CD4-positive, alpha-beta T cell (primary cell): ENCODE measurements at regions not wholly inside any gene's neighbourhood (a gene's known extent, or its start where the extent isn't known, plus 50 kb on each side); places are given as distances from the start of the nearest gene placed in this dataset.

Experiments
- ATAC-seq: fragments of 200-7000 bp; cut with Tn5 transposase; one replicate; pipeline ENCODE4 v1.10.0; 2022; ENCODE audit warnings: mild to moderate bottlenecking; ENCODE audit not compliant: poor library complexity
- CTCF ChIA-PET: fragments of 350-600 bp; sonication (Branson Sonifier 250); formaldehyde crosslinking; loops from one replicate; lab custom pipeline; 2021; ENCODE audit warnings: antibody characterized with exemption, inconsistent platforms; lab: Charles Lee
- POLR2A ChIA-PET: fragments of 350-600 bp; sonication (Branson Sonifier 250); formaldehyde crosslinking; loops from one replicate; lab custom pipeline; 2021; ENCODE audit warnings: antibody characterized with exemption, inconsistent platforms; lab: Charles Lee
- DNase-seq, 14 experiments: peaks; one replicate each; pipeline ENCODE4 v3.0.0-alpha.2; 2013 to 2020; ENCODE audit warnings: mixed read lengths in 2 of 14
- H3K27ac ChIP-seq, 2 donors: one replicate each; pipeline versions ENCODE4 v1.5.1 to v1.7.0; 2013; ENCODE audit warnings: low read length in 2 of 2, low read depth in 1 of 2, mild to moderate bottlenecking in 1 of 2
- H3K27me3 ChIP-seq, 2 experiments: 1 replicate in 1 of 2; 2 replicates in 1 of 2; pipeline versions ENCODE4 v1.6.1 to v1.7.0; 2013; ENCODE audit warnings: low read length in 2 of 2, control low read depth in 1 of 2, mild to moderate bottlenecking in 1 of 2, moderate library complexity in 1 of 2; ENCODE audit not compliant: insufficient read depth in 2 of 2, control insufficient read depth in 1 of 2
- H3K36me3 ChIP-seq: one replicate; pipeline ENCODE4 v1.6.1; 2013; ENCODE audit warnings: low read length, control low read depth; ENCODE audit not compliant: insufficient read depth
- H3K4me1 ChIP-seq: one replicate; pipeline ENCODE4 v1.6.1; 2013; ENCODE audit warnings: low read length, control low read depth; ENCODE audit not compliant: insufficient read depth
- H3K4me3 ChIP-seq: one replicate; pipeline ENCODE4 v1.5.1; 2013; ENCODE audit warnings: mild to moderate bottlenecking, low read length, moderate library complexity
- H3K9me3 ChIP-seq, 2 experiments: 1 replicate in 1 of 2; 2 replicates in 1 of 2; pipeline versions ENCODE4 v1.6.1 to v1.7.0; 2013; ENCODE audit warnings: low read length in 2 of 2, mild to moderate bottlenecking in 2 of 2, control low read depth in 1 of 2, moderate library complexity in 1 of 2; ENCODE audit not compliant: control insufficient read depth in 1 of 2, insufficient read depth in 1 of 2
- H3K27ac Mint-ChIP-seq: one replicate; pipeline ENCODE4 v1.8.0; 2020; ENCODE audit warnings: mixed read lengths
- H3K27me3 Mint-ChIP-seq: one replicate; pipeline ENCODE4 v1.8.0; 2021; ENCODE audit warnings: mixed read lengths
- H3K36me3 Mint-ChIP-seq: one replicate; pipeline ENCODE4 v1.8.0; 2021; ENCODE audit warnings: low read depth, mixed read lengths
- H3K4me1 Mint-ChIP-seq: one replicate; pipeline ENCODE4 v1.8.0; 2021; ENCODE audit warnings: low read depth, mixed read lengths
- H3K4me3 Mint-ChIP-seq: one replicate; pipeline ENCODE4 v1.8.0; 2020; ENCODE audit warnings: mild to moderate bottlenecking, mixed read lengths
- H3K9me3 Mint-ChIP-seq: one replicate; pipeline ENCODE4 v1.8.0; 2020; ENCODE audit warnings: mixed read lengths
- intact Hi-C, 2 experiments: fragments of 100-400 bp; cut with DNase I in 1 of 2; cut with micrococcal nuclease in 1 of 2; formaldehyde crosslinking; loops; one replicate each; pipeline versions ENCODE4 v1.15.1 to v1.9.0; 2023 to 2025; cut with DNase I, micrococcal nuclease
- TF ChIP-seq, protein P1 (sequence below): fragments of 200-600 bp; IDR thresholded peaks from one replicate; pipeline ENCODE4 v1.8.0; 2022; ENCODE audit warnings: antibody characterized with exemption, mild to moderate bottlenecking

GRCh38 chr11:115740324-115740723 is 236.1 kb upstream of the CADM1 start:
- peaks cover 0 to 10% of the 10 kb centered on the region in 2 experiments for H3K9me3 ChIP-seq
- H3K36me3 ChIP-seq, result no peaks in the 10 kb centered on the region
- Mint-ChIP-seq H3K9me3 (no peaks in the 10 kb centered on the region), H3K27me3 (no peaks in the 10 kb centered on the region), H3K4me1 (no peaks in the 10 kb centered on the region), H3K36me3 (no peaks in the 10 kb centered on the region), H3K27ac (no peak overlapping the region), H3K4me3 (no peak overlapping the region)
- ChIA-PET POLR2A (no interaction called here), CTCF (no interaction called here)
- intact Hi-C loops, result no loop called here
- TF ChIP-seq, protein P1, sequence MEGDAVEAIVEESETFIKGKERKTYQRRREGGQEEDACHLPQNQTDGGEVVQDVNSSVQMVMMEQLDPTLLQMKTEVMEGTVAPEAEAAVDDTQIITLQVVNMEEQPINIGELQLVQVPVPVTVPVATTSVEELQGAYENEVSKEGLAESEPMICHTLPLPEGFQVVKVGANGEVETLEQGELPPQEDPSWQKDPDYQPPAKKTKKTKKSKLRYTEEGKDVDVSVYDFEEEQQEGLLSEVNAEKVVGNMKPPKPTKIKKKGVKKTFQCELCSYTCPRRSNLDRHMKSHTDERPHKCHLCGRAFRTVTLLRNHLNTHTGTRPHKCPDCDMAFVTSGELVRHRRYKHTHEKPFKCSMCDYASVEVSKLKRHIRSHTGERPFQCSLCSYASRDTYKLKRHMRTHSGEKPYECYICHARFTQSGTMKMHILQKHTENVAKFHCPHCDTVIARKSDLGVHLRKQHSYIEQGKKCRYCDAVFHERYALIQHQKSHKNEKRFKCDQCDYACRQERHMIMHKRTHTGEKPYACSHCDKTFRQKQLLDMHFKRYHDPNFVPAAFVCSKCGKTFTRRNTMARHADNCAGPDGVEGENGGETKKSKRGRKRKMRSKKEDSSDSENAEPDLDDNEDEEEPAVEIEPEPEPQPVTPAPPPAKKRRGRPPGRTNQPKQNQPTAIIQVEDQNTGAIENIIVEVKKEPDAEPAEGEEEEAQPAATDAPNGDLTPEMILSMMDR, result no peak
- H3K4me1 ChIP-seq, result no peaks in the 10 kb centered on the region
- H3K27me3 ChIP-seq, result no peaks in the 10 kb centered on the region
- no peak overlapping the region for H3K4me3 ChIP-seq
- no peak overlapping the region for H3K27ac ChIP-seq
- ATAC-seq (no peak), DNase-seq (no peak)

- Histone ChIP-seq H3K27me3 (no peaks in the 10 kb centered on the region), H3K4me3 (no peak overlapping the region), H3K27ac (no peak overlapping the region), H3K36me3 (no peaks in the 10 kb centered on the region), H3K4me1 (no peaks in the 10 kb centered on the region), H3K9me3 (peaks cover 0 to 10% of the 10 kb centered on the region in 2 experiments)
- H3K4me1 Mint-ChIP-seq, result no peaks in the 10 kb centered on the region
- ATAC-seq (no peak), DNase-seq (no peak)
- no peaks in the 10 kb centered on the region for H3K36me3 Mint-ChIP-seq
- no peak overlapping the region for H3K27ac Mint-ChIP-seq
- CTCF ChIA-PET, result no interaction called here
- intact Hi-C loops, result no loop called here
- POLR2A ChIA-PET, result no interaction called here
- H3K4me3 Mint-ChIP-seq, result no peak overlapping the region
- TF ChIP-seq, protein P1, result no peak
- H3K9me3 Mint-ChIP-seq, result no peaks in the 10 kb centered on the region
- H3K27me3 Mint-ChIP-seq, result no peaks in the 10 kb centered on the region
Observed at GRCh38 chr11:115739878-115740277, 235.7 kb upstream of the CADM1 start.

DNA sequence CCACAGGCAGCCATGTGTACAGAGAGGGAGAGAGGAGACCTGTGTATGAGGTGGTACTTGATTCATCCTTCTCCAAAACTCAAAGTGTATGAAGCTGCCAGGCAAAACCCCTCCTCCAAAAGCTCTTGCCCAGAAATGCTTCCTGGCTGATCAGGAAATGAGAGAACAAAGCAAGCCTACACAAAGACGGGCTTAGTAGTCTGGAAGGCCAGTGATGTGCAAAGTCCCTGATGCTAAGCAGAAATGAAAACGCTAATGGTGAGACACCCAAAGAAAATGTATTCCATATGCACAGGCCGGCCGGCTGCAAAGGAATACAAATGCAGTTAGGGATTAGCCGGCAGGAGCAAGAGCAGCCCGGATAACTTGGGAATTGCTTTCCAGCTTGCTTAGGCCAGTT is 234.9 kb upstream of the CADM1 start:
- no peaks in the 10 kb centered on the region for H3K27me3 ChIP-seq
- ChIA-PET POLR2A (no interaction called here), CTCF (no interaction called here)
- no peaks in the 10 kb centered on the region for H3K36me3 Mint-ChIP-seq
- TF ChIP-seq, protein P1, result no peak
- no peaks in the 10 kb centered on the region for H3K4me1 Mint-ChIP-seq
- H3K27ac ChIP-seq, result no peak overlapping the region
- no peaks in the 10 kb centered on the region for H3K4me1 ChIP-seq
- H3K4me3 ChIP-seq, result no peak overlapping the region
- H3K9me3 ChIP-seq, result peaks cover 0 to 10% of the 10 kb centered on the region in 2 experiments
- ATAC-seq (no peak), DNase-seq (no peak)
- no peaks in the 10 kb centered on the region for H3K36me3 ChIP-seq
- no peaks in the 10 kb centered on the region for H3K27me3 Mint-ChIP-seq
- no peaks in the 10 kb centered on the region for H3K9me3 Mint-ChIP-seq
- no peak overlapping the region for H3K27ac Mint-ChIP-seq
- H3K4me3 Mint-ChIP-seq, result no peak overlapping the region
- intact Hi-C loops, result no loop called here
